ENCODE measurements at regions not wholly inside any gene's neighbourhood (a gene's known extent, or its start where the extent isn't known, plus 50 kb on each side); places are given as distances from the start of the nearest gene placed in this dataset.

GRCh38 chr7:89927762-89928161 lies 226.5 kb upstream of the STEAP1 start:
- no peaks in the 10 kb centered on the region for H3K36me3 Mint-ChIP-seq (ENCODE audit: low read depth)
- no peaks in the 10 kb centered on the region for H3K9me3 Mint-ChIP-seq
- H3K27ac Mint-ChIP-seq: no peak overlapping the region
- no peak for TF ChIP-seq CTCF (IDR thresholded peaks at IDR 0.05; ENCODE audit: unreplicated experiment in 3 of 3)
- H3K4me1 Mint-ChIP-seq: no peaks in the 10 kb centered on the region
- H3K27me3 Mint-ChIP-seq (ENCODE audit: low read depth): no peaks in the 10 kb centered on the region
- H3K4me3 Mint-ChIP-seq: no peak overlapping the region

GRCh38 chr7:89928451-89928850 lies 225.8 kb upstream of the STEAP1 start:
- H3K4me1 Mint-ChIP-seq: no peaks in the 10 kb centered on the region
- H3K27me3 Mint-ChIP-seq (ENCODE audit: low read depth): no peaks in the 10 kb centered on the region
- no peaks in the 10 kb centered on the region for H3K9me3 Mint-ChIP-seq
- H3K4me3 Mint-ChIP-seq: no peak overlapping the region
- no peak overlapping the region for H3K27ac Mint-ChIP-seq
- no peaks in the 10 kb centered on the region for H3K36me3 Mint-ChIP-seq (ENCODE audit: low read depth)
- TF ChIP-seq CTCF (IDR thresholded peaks at IDR 0.05; ENCODE audit: unreplicated experiment in 3 of 3): no peak

DNA sequence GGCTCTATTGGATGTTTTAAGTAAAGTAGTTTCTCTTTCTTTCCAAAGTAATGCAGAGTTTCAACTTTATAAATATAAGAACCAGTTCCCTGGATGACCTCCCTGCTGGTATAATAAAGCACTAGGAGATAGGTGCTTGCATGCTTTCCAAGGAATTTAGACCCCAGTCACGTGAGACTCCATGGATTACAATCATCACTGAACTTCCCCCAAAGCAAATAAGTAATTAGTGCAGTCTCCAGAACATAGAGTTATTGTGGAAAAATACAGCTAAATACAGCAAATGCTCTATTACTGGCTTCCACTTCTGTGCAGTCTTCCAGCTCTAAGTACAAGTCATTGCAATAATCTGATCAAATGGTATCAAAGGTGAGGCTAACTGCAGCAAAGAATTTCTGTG lies 220.2 kb upstream of the STEAP1 start:
- H3K4me1 Mint-ChIP-seq: no peaks in the 10 kb centered on the region
- no peak overlapping the region for H3K4me3 Mint-ChIP-seq
- H3K27ac Mint-ChIP-seq: no peak overlapping the region
- H3K9me3 Mint-ChIP-seq: no peaks in the 10 kb centered on the region
- H3K27me3 Mint-ChIP-seq (ENCODE audit: low read depth): no peaks in the 10 kb centered on the region
- no peak for TF ChIP-seq CTCF (IDR thresholded peaks at IDR 0.05; ENCODE audit: unreplicated experiment in 3 of 3)
- H3K36me3 Mint-ChIP-seq (ENCODE audit: low read depth): no peaks in the 10 kb centered on the region

DNA sequence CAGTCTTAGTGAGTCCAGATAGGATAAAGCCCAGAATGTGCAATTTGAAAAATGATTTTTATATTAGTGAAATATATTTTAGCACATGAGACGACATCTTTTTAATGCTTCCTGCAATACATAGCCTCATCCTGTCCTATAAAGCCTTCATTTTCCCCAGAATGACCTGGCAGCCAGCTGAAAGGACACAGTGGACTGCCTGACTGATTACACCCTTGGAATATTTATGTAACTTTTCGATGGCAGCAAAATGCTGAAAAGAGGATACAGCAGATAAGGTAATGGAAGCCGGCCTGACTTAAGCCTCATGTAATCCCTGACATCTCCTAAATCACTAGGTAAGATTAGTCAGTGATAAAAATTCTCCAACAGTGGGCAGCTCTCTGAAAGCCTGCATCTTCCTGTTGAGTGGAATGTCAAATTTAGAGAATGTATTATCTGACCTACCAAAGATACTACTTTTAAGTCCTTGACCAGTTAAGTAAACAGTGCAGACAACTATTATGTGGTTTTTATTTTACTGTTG lies 210.7 kb upstream of the STEAP1 start:
- H3K36me3 Mint-ChIP-seq (ENCODE audit: low read depth): no peaks in the 10 kb centered on the region
- H3K9me3 Mint-ChIP-seq: no peaks in the 10 kb centered on the region
- peaks cover 4% of the 10 kb centered on the region for H3K27me3 Mint-ChIP-seq (ENCODE audit: low read depth)
- H3K27ac Mint-ChIP-seq: no peak overlapping the region
- TF ChIP-seq CTCF (IDR thresholded peaks at IDR 0.05; ENCODE audit: unreplicated experiment in 3 of 3): no peak
- no peaks in the 10 kb centered on the region for H3K4me1 Mint-ChIP-seq
- no peak overlapping the region for H3K4me3 Mint-ChIP-seq

DNA sequence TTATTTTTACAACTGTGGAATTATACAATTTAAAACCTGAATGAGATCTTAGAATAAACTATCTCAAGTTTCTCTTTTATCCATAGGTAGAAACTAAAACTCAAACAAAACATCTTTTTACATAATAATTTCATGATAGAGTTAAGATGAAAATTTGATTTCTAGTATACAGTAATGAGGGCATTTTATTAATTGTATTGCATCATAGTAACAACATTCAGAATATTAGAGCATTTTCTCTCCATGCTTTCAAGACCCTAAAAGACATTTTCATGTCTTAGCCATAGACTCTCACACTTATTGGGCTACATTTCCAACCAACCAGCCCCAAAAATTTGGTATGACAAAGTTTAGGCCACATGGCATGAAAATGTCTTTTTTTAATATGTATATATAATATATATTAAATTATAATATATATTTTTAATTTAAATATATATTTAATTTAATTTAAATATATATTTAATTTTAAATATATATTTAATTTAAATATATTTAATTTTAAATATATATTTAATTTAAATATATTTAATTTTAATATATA lies 195.7 kb upstream of the STEAP1 start:
- H3K27me3 Mint-ChIP-seq (ENCODE audit: low read depth): no peaks in the 10 kb centered on the region
- no peak for TF ChIP-seq CTCF (IDR thresholded peaks at IDR 0.05; ENCODE audit: unreplicated experiment in 3 of 3)
- no peaks in the 10 kb centered on the region for H3K4me1 Mint-ChIP-seq
- no peak overlapping the region for H3K27ac Mint-ChIP-seq
- H3K9me3 Mint-ChIP-seq: peaks cover 6% of the 10 kb centered on the region
- H3K4me3 Mint-ChIP-seq: no peak overlapping the region
- no peaks in the 10 kb centered on the region for H3K36me3 Mint-ChIP-seq (ENCODE audit: low read depth)

DNA sequence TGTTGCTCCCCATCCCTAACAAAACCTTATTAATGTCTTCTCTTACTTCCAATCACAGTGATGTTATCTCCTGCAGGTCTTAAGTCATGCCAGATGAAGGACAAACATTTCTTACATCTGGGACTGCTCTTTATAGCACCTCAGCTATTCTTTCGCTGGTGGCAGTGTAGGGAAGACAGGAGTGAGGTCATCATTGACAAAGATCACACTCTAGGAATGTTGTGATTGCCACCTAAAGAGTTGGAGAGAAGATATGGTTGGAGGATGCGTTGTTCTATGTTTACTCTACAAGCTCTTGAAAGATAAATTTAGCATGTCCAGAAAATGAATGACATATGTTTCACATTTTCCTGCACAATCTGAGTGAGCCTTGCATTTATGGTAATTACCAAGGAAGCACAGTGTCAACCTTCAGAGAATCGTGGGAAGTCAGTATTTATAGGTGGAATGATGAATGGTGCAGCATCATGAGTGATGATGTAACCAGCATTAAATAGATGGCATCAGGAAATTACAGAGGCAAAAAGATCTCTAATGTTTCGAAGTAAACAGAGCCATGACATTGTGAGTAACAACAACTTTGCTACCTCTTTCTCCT lies 188.1 kb upstream of the STEAP1 start:
- Mint-ChIP-seq H3K9me3 (no peaks in the 10 kb centered on the region), H3K36me3 (ENCODE audit: low read depth) (no peaks in the 10 kb centered on the region), H3K27me3 (ENCODE audit: low read depth) (no peaks in the 10 kb centered on the region), H3K27ac (no peak overlapping the region), H3K4me3 (no peak overlapping the region), H3K4me1 (no peaks in the 10 kb centered on the region)
- TF ChIP-seq CTCF (IDR thresholded peaks at IDR 0.05; ENCODE audit: unreplicated experiment in 3 of 3): no peak

All from nephron (organoid).